HG03378 (cell line): ENCODE measurements at regions not wholly inside any gene's neighbourhood (a gene's known extent, or its start where the extent isn't known, plus 50 kb on each side); places are given as distances from the start of the nearest gene placed in this dataset.
"Not testable (repeated sequence)": the region's sequence is repeated elsewhere in the genome, so short reads cannot be mapped to it uniquely, and the experiment has no call there.

Experiments
- ATAC-seq: cut with Tn5 transposase; IDR thresholded peaks from one replicate; pipeline ENCODE4 v1.9.1; 2021; ENCODE audit warnings: mild to moderate bottlenecking, moderate library complexity; ENCODE audit not compliant: unreplicated experiment

- ATAC-seq, result not testable (repeated sequence)
These were observed 299.1 kb upstream of the ZNF658 start for GRCh38 chr9:66601472-66601871.

- ATAC-seq, result not testable (repeated sequence)
These were observed 268.9 kb upstream of the ZNF658 start for GRCh38 chr9:66631521-66632046.

GRCh38 chr9:66647675-66648074 is 252.8 kb upstream of the ZNF658 start:
- ATAC-seq, result not testable (repeated sequence)

- not testable (repeated sequence) for ATAC-seq
These were observed 210.3 kb upstream of the ZNF658 start for GRCh38 chr9:66690242-66690641.

- ATAC-seq, result peak; percentile 82
These were observed 204.8 kb upstream of the ZNF658 start for GRCh38 chr9:66695561-66696240.

GRCh38 chr9:66697343-66698065 is 203.0 kb upstream of the ZNF658 start:
- not testable (repeated sequence) for ATAC-seq

- not testable (repeated sequence) for ATAC-seq
These were observed 202.5 kb upstream of the ZNF658 start for GRCh38 chr9:66698066-66698455.

- ATAC-seq, result not testable (repeated sequence)
These were observed 198.8 kb upstream of the ZNF658 start for GRCh38 chr9:66701411-66702377.

GRCh38 chr9:66711553-66711952 is 189.0 kb upstream of the ZNF658 start:
- ATAC-seq, result not testable (repeated sequence)

- peak; percentile 90 for ATAC-seq
These were observed 187.7 kb upstream of the ZNF658 start for GRCh38 chr9:66712870-66713269.

GRCh38 chr9:66713552-66713951 is 187.0 kb upstream of the ZNF658 start:
- not testable (repeated sequence) for ATAC-seq

- not testable (repeated sequence) for ATAC-seq
These were observed 179.7 kb upstream of the ZNF658 start for GRCh38 chr9:66720845-66721244.

- ATAC-seq, result not testable (repeated sequence)
These were observed 173.0 kb upstream of the ZNF658 start for GRCh38 chr9:66727540-66727939.

GRCh38 chr9:66736686-66737085 is 163.8 kb upstream of the ZNF658 start:
- ATAC-seq, result not testable (repeated sequence)

- not testable (repeated sequence) for ATAC-seq
These were observed 162.1 kb upstream of the ZNF658 start for GRCh38 chr9:66738418-66738817.

- not testable (repeated sequence) for ATAC-seq
These were observed 160.4 kb upstream of the ZNF658 start for GRCh38 chr9:66740136-66740535.

- not testable (repeated sequence) for ATAC-seq
These were observed 154.7 kb upstream of the ZNF658 start for GRCh38 chr9:66745846-66746245.

GRCh38 chr9:66752324-66752923 is 148.1 kb upstream of the ZNF658 start:
- ATAC-seq, result not testable (repeated sequence)

- ATAC-seq, result not testable (repeated sequence)
These were observed 140.6 kb upstream of the ZNF658 start for GRCh38 chr9:66759825-66760492.
